GM18498 (cell line): ENCODE measurements at regions not wholly inside any gene's neighbourhood (a gene's known extent, or its start where the extent isn't known, plus 50 kb on each side); places are given as distances from the start of the nearest gene placed in this dataset.
"Not testable (repeated sequence)": the region's sequence is repeated elsewhere in the genome, so short reads cannot be mapped to it uniquely, and the experiment has no call there.

Experiments used
- ATAC-seq: cut with Tn5 transposase; IDR thresholded peaks from one replicate; pipeline ENCODE4 v1.9.1; 2021; ENCODE audit warnings: mild to moderate bottlenecking, moderate library complexity; ENCODE audit not compliant: unreplicated experiment

DNA sequence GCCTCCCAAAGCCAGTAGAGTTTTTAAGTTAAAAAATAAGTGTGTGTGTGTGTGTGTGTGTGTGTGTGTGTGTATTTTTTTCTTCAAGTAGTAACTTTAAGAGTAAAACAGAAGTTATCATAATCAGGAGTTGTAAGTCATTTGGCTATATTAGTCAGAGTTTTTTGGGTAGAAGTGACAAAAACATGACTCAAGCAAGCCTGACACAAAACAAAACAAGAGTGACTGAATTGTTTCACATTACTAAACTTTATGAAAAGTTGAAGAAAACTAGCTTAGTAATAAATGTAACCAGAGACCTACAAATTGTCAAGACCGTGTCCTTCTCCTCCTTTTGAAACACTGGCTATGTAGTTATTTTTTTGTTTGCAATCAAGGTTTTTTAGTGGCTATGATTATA is 738.0 kb upstream of the PITX2 start:
- no peak for ATAC-seq

GRCh38 chr4:111362941-111363361 is 740.1 kb upstream of the PITX2 start:
- ATAC-seq, result no peak

DNA sequence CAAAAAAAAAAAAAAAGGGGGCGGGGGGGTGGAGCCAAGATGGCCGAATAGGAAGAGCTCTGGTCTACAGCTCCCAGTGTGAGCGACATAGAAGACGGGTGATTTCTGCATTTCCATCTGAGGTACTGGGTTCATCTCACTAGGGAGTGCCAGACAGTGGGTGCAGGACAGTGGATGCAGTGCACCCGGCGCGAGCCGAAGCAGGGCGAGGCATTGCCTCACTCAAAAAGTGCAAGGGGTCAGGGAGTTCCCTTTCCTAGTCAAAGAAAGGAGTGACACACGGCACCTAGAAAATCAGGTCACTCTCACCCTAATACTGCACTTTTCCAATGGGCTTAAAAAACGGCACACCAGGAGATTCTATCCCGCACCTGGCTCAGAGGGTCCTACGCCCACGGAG is 755.0 kb upstream of the PITX2 start:
- ATAC-seq, result not testable (repeated sequence)

GRCh38 chr4:111388561-111388960 is 756.7 kb upstream of the FAM241A start:
- no peak for ATAC-seq

GRCh38 chr4:111391829-111392228 is 753.4 kb upstream of the FAM241A start:
- ATAC-seq, result no peak

- ATAC-seq, result no peak
Measured at GRCh38 chr4:111393781-111394180, 751.5 kb upstream of the FAM241A start.

DNA sequence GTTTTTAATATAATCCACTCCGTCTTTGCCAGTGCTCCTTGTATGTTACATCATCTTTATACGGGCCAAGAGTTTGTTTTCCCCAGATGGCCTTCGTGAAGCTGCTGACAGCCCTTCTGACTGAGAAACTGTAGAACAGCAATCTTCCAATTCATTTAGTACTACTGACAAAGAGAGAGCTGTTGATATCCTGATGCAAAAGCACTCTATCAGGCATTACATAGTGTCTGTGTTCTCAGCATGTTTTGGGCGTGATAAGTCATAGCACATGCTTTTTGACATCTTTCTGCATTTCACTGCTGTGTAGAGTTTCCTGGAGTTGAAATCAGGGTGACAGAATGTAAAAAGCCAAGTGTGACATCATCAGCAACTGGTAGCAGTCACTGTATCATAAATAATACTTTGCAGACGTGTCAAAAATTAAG is 746.3 kb upstream of the FAM241A start:
- ATAC-seq, result no peak

DNA sequence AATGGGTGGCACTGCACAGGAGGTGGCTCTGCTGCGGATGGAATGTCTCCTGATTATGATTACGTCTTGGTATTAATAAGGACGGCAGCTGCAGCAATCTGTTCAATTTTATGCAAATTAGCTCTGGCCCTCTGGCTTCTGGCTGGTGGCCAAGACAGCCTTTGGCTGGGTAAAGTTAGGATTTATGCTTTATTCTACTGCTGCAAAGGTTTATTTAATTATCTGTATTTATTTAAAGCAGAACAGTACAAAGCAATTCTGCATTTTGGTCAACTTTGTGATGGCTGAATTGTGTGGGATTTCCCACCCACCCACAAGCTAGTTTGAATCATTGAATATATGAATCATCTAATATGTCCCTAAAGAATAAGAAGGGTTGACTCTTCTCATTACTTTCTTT is 745.6 kb upstream of the FAM241A start:
- no peak for ATAC-seq

DNA sequence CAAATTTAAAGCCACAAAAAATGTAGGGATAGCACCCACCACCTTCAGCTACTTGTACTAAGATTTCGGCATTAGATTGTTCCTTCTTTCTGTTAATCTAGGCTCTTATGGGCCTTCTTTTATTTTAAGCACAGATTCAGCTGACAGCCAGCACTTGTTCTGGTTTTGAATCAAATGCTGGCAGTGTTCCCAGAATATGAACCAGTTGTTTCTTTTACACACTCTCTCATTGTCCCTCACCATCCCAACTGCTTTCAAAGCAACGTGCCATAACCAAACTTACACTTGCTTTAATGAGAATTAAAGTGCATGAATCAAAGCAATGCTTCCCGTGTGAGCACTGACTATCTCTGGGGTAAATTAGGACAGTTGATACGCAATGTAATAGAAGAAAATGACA is 744.5 kb upstream of the FAM241A start:
- ATAC-seq, result no peak

GRCh38 chr4:111404673-111405072 is 740.6 kb upstream of the FAM241A start:
- no peak for ATAC-seq

- ATAC-seq, result no peak
Measured at GRCh38 chr4:111405989-111406388, 739.3 kb upstream of the FAM241A start.

GRCh38 chr4:111410571-111410970 is 734.7 kb upstream of the FAM241A start:
- no peak for ATAC-seq

GRCh38 chr4:111417521-111417920 is 727.7 kb upstream of the FAM241A start:
- ATAC-seq, result no peak

GRCh38 chr4:111433441-111433840 is 711.8 kb upstream of the FAM241A start:
- no peak for ATAC-seq

DNA sequence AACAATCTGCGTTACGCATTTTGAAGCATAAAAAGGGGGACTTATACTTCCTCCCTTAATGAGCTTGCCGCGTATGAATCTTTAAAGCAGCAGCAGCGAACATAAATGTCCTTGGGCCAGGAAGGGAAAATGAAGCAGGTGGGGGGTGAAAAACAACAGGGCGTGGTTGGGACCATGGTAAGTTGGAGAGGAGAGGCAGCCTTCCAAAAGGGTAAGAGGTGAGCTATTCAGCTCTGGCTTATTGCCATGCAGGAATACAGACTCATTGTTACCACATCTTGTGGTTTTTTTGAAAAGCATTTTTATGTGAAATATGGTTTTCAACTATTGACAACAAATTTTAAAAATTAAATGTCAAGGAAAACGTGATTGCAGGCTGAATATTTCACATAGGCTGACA is 710.7 kb upstream of the FAM241A start:
- ATAC-seq, result no peak

- no peak for ATAC-seq
Measured at GRCh38 chr4:111435986-111436744, 709.1 kb upstream of the FAM241A start.

DNA sequence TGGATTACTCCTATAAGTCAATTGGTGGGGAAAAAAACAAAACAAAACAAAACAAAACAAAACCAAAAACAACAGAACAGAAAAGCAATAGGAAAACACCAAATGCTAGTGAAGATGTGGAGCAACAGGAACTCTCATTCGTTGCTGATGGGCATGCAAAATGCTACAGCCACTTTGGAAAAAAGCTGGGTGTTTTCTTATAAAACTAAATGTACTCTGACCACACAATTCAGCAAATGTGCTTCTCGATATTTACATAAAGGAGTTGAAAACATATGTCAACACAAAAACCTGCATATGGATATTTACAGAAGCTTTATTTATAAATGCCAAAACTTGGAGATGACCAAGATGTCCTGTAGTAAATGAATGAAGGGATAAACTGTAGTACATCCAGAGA is 703.6 kb upstream of the FAM241A start:
- ATAC-seq, result no peak

DNA sequence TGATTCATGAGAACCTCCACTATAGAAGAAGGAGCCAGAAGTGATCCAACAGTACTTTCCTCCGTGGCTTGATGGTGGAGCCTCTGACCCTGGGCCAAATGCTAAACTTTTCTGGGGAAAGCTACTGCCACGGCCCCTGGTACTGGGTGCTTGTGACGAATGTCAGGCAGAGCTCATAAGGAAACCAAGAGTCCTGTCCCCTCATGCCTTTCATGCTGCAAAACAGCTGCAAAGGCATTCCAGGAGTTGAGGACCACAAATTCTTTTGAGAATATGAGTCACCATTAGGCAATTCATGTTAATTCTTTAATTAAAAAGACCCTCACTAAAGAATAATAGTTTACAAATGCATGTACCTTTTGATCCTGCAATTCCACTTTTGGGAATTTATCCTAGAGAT is 700.4 kb upstream of the FAM241A start:
- ATAC-seq, result not testable (repeated sequence)

- no peak for ATAC-seq
Measured at GRCh38 chr4:111449657-111450056, 695.6 kb upstream of the FAM241A start.

DNA sequence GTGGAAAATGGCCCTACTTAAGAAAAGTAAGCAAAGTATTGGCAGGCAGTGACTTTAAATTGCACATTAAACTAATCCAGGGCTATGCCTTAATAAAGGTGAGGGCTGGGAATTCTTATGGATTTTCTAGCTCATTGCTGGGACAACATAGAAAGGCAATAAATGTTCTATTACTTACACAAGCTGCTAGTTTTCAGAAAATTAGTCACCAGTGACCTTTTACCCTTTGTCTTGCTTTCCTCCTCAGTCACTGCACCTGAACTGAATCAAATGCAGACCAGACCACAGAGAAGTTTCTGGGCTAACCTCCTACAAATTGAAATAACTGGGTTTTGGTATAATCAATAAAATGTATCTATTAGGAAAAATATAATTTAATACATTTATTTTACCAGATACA is 694.4 kb upstream of the FAM241A start:
- no peak for ATAC-seq

GRCh38 chr4:111453216-111453615 is 692.0 kb upstream of the FAM241A start:
- ATAC-seq, result no peak

DNA sequence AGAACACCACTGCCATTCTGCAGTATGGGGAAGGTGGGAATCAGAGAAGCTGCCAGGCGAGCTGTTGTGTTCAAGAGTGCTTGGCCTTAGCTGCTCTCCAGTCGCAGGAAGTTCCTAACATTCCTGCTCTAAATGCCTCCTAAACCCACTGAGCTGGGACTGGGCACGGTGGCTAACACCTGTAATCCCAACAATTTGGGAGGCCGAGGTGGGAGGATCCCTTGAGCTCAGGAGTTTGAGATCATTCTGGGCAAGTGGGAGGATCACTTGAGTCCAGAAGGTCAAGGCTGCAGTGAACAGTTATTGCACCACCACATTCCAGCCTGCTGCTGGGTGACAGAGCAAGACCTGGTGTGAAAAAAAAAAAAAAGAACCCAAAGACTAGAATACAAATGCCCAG is 690.3 kb upstream of the FAM241A start:
- ATAC-seq, result no peak
